Activated gamma-delta T cell treated with anti-CD3 and anti-CD28 coated beads, Interleukin-2, amount 50 U/mL, for 16 hours (primary cell): ENCODE measurements at regions not wholly inside any gene's neighbourhood (a gene's known extent, or its start where the extent isn't known, plus 50 kb on each side); places are given as distances from the start of the nearest gene placed in this dataset.

Source experiments
- DNase-seq: peaks from one replicate; pipeline ENCODE4 v3.0.0-alpha.2; 2020; ENCODE audit warnings: low read depth

- DNase-seq = no peak
Observed at GRCh38 chr2:198498516-198498915, 694.1 kb downstream of the PLCL1 start.

GRCh38 chr2:198498048-198498447 lies 693.7 kb downstream of the PLCL1 start:
- DNase-seq = no peak

- DNase-seq = no peak
Observed at GRCh38 chr2:198494931-198495330, 690.5 kb downstream of the PLCL1 start.

GRCh38 chr2:198490748-198491147 lies 686.4 kb downstream of the PLCL1 start:
- no peak for DNase-seq

GRCh38 chr2:198488964-198489363 lies 684.6 kb downstream of the PLCL1 start:
- DNase-seq = no peak

GRCh38 chr2:198483051-198483450 lies 678.7 kb downstream of the PLCL1 start:
- DNase-seq = no peak

- no peak for DNase-seq
Observed at GRCh38 chr2:198479065-198479464, 674.7 kb downstream of the PLCL1 start.

- no peak for DNase-seq
Observed at GRCh38 chr2:198478361-198478760, 674.0 kb downstream of the PLCL1 start.

- DNase-seq = no peak
Observed at GRCh38 chr2:198476007-198476406, 671.6 kb downstream of the PLCL1 start.

- DNase-seq = no peak
Observed at GRCh38 chr2:198471291-198471690, 666.9 kb downstream of the PLCL1 start.

- DNase-seq = no peak
Observed at GRCh38 chr2:198468136-198468535, 663.7 kb downstream of the PLCL1 start.

- DNase-seq = no peak
Observed at GRCh38 chr2:198465970-198466369, 661.6 kb downstream of the PLCL1 start.

GRCh38 chr2:198456418-198456817 lies 652.0 kb downstream of the PLCL1 start:
- DNase-seq = no peak

- no peak for DNase-seq
Observed at GRCh38 chr2:198453866-198454265, 649.5 kb downstream of the PLCL1 start.

- DNase-seq = no peak
Observed at GRCh38 chr2:198452327-198452726, 647.9 kb downstream of the PLCL1 start.

GRCh38 chr2:198448789-198449188 lies 644.4 kb downstream of the PLCL1 start:
- DNase-seq = no peak

GRCh38 chr2:198444800-198445287 lies 640.5 kb downstream of the PLCL1 start:
- no peak for DNase-seq

GRCh38 chr2:198441901-198442300 lies 637.5 kb downstream of the PLCL1 start:
- no peak for DNase-seq

GRCh38 chr2:198441246-198441645 lies 636.9 kb downstream of the PLCL1 start:
- no peak for DNase-seq

- DNase-seq = no peak
Observed at GRCh38 chr2:198440833-198441232, 636.4 kb downstream of the PLCL1 start.

- no peak for DNase-seq
Observed at GRCh38 chr2:198438331-198438730, 633.9 kb downstream of the PLCL1 start.

- DNase-seq = no peak
Observed at GRCh38 chr2:198424112-198424511, 619.7 kb downstream of the PLCL1 start.

GRCh38 chr2:198417836-198418235 lies 613.4 kb downstream of the PLCL1 start:
- no peak for DNase-seq

GRCh38 chr2:198414976-198415375 lies 610.6 kb downstream of the PLCL1 start:
- DNase-seq = no peak

GRCh38 chr2:198411936-198412335 lies 607.5 kb downstream of the PLCL1 start:
- no peak for DNase-seq
